ENCODE measurements at regions not wholly inside any gene's neighbourhood (a gene's known extent, or its start where the extent isn't known, plus 50 kb on each side); places are given as distances from the start of the nearest gene placed in this dataset.

GRCh38 chr11:69394234-69394868, 87.1 kb upstream of the LINC01488 start:
- DNase-seq, result no peak

- no peak for DNase-seq
Observed at GRCh38 chr11:69394869-69395246, 86.6 kb upstream of the LINC01488 start.

DNA sequence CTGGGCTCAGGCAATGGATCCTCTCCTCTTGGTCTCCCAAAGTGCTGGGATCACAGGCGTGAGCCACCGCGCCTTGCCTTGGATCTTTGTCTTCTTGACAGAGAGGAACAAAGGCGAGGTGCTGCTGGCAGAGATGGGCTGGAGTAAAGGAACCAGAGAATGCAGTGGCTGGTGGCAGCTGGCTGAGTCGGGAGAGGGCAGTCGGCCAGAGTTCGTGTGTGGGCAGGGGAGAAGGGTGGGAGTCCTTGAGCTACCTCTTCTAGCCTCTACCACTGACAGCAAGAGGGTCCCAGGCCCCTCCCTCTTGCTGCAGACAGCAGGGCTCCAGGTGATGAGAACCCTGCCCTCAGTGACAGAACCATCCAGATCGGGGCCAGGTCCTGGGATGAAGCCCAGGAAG, 86.2 kb upstream of the LINC01488 start:
- no peak for DNase-seq

- no peak for DNase-seq
Observed at GRCh38 chr11:69396051-69396947, 85.2 kb upstream of the LINC01488 start.

DNA sequence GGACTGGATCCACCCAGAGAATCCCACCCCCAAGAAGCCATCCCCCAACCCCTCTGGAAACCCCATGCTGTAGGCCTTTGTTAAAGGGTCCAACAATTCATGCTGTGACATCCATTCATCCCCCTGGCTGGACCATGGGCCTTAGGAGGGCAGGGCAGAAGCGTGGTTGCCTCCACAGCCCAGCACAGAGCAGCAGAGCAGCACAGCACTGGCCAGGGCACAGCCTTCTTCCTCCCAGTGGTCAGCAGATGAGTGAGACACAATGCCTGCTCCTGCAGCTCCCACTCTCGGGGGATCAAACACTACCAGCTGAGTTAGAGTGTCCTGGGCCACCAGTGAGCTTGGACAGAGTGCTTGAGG, 84.5 kb upstream of the LINC01488 start:
- DNase-seq, result no peak

DNA sequence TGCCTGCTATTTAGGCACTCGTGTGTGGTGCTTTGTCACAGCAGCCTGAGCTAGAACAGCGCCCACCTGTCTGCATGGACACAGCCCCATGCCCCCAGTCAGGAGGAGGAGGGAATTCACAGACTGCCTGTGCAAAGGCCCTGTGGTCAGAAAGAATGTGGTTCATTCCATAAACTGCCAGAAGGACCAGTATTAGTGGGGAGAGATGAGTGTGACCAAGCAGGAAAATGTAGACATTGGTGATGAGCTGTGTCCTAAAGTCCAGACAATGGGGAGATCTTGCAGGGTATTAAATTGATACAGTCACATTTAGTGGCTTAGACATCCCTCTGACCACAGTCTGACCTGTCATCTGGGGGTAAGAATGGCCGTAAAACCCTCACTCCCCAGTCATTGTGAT, 83.7 kb upstream of the LINC01488 start:
- no peak for DNase-seq

GRCh38 chr11:69398529-69399492, 82.7 kb upstream of the LINC01488 start:
- DNase-seq, result no peak

DNA sequence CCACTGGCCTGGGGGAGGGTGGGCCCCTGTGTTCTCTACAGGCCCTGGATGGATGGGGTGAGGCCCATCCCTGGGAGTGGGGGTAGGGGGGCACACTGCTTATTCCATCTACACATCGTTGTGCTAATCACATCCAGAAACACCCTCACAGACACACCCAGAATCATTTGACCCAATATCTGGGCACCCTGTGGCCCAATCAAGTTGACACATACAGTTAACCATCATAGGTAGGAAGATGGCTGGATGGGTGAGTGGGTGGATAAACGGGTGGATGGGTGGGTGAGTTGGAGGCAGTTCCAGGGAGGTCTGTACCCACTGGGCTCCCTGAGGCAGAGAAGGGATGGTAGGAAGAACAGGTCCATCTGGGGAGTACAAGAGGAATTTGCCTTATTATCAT, 81.3 kb upstream of the LINC01488 start:
- no peak for DNase-seq

DNA sequence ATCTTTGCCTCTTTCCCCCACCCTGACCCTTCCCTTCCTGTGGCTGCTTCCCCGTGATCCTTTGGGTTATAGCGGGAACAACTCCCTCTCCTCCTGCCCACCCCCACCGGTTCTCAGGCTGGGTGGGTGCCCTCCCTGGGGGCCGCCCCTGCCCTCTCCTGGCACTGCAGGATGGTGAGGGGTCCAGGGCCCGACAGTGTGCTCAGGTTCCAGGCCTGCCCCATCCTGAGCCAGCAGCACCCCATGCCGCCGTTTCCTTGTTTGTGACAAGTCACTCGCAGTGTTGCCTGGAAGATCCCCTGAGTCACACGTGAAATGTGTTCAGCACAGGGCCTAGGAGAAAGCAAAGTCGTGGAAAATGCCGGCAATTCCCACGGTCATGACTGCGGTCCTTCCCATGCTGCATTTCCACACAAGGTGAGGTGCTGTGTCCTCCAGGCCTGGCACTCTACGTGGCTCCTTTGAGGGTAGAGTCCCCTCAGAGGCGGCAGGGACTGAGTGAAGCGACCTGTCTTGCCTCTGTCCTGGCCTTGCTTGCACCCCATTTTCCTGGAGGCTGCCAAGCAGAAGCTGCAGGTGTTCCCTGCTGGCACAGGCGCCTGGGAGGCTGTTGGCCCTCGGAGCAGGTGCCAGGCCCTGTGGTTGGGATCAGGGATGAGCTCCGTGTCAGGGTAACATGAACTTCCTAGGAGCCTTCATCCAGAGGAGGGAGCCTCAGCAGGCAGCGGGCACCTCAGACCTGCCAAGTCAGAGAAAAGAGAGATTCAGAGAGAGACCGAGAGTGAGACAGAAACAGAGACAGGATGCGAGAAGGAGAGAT, 80.5 kb upstream of the LINC01488 start:
- DNase-seq, result no peak

- no peak for DNase-seq
Observed at GRCh38 chr11:69401715-69402114, 79.7 kb upstream of the LINC01488 start.

DNA sequence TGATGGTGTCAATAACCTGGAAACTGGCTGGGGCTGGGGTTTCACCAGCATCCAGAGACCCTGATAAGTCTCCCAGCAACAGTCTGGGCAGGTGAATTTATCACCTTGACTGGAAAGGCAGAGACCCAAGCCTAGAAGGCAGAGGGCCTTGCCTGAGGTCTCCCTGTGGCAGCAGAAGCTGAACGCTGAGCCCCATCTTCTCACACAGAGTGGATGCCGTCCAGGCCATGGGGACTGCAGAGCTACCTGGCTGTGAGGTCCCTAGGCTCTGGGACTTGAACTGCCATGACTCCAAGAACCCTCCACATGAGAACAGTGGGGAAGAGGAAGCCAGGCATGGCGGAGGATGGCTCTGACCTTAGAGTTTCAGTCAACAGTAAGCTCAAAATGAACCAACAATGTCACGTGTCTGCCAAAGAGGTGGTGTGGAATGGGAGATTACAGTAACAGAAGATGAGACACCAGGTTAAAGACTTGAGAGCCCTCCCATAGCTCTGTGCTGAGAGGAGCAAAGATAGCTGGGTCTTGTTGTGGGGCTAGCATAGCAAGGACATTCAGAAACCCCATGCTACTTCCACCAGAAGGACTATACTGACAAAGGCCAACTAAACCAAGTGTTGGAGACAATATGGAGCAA, 79.1 kb upstream of the LINC01488 start:
- DNase-seq, result no peak

- DNase-seq, result no peak
Observed at GRCh38 chr11:69403556-69404215, 77.8 kb upstream of the LINC01488 start.

- DNase-seq, result no peak
Observed at GRCh38 chr11:69406060-69406459, 75.4 kb upstream of the LINC01488 start.

- DNase-seq, result no peak
Observed at GRCh38 chr11:69409812-69410645, 71.4 kb upstream of the LINC01488 start.

DNA sequence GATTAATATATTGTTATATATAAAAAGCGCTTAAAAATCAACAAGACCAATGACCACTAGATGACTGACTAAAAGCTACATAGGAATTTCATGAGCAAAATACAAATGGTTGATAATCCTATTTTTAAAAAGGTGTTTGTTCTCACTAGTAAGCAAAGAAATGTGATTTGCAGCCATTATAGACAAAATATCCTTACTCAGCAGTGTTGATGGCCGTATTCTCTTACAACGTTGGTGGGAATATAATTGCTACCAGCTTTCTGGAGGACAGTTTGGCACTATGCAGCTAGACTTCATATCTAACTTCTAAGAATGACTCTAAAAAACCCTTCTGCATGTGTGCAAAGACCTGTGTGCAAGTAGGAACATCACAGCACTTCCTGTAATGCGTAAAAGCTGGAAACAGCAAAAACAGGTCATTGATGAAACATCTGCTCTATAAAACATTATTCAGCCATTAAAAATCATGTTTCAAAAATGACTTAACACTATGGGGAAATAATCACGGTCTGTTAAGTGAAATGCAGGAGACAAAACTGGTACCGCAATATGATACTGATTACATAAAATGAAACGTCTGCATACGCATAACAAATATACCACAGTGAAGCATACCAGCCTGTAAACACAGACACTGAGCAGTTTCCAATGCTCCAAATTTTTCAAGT, 70.1 kb upstream of the LINC01488 start:
- DNase-seq, result no peak

DNA sequence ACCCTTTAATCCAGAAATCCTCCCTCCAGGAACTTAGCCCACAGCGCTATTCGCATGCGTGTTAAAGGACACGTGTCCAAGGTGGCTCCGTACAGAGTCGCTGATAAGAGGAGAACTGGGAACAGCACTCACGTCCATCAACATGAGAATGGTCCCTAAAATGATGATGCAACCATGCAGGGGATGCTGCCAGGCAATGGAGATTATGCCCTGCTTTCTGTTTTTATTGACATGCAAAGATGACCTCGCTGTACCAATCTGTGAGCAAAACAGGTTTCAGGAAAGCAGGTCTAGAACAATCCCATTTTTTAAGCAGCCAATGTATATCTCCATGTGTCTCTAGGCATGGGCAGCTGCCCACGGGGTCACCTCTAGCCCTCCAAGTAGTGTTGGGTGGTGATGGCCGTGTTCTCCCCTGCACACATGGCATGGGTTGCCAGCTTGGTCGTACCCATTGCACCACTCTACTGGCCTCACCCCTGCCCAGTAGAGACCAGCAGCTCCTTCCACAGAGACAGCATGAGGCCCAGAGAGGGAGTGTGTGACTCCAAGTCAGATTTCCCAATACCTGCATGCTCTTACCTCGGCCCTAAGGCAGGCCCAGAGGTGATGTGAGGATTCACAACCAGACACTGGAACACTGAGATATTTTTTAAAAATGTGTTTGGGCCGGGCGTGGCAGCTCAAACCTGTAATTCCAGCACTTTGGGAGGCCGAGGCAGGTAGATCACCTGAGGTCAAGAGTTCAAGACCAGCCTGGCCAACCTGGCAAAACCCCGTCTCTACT, 68.3 kb upstream of the LINC01488 start:
- no peak for DNase-seq

DNA sequence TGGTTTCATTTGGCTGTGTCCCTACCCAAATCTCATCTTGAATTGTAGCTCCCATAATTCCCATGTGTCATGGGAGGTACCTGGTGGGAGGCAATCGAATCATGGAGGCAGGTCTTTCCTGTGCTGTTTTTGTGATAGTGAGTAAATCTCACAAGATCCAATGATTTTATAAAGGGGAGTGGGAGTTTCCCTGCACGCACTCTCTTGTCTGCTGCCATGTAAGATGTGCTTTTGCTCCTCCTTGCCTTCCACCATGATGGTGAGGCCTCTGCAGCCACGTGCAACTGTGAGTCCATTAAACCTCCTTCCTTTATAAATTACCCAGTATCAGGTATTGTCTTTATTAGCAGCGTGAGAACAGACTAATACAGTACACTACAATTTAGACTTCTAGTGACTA, 67.5 kb upstream of the LINC01488 start:
- DNase-seq, result no peak

DNA sequence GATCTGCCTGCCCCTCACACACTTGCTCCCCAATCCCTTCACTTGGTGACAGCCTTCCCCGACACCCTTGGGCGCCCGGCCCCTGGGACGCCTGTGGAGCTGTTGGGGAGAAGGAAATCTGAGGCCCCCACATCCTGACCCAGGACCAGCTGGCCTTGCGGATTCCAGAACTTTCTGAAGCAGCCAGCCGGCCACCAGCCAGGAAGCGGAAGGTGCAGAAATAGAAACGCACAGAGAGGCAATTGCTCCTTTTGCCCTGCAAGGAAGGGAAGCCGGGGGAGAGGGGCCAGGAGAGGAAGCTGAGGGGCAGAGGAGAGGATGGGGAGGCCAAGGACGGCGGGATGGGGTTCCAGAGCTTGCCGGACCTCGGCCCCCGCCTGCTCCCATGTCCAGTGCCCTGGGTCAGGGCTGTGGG, 66.7 kb upstream of the LINC01488 start:
- DNase-seq, result no peak
